DOHH2 (cell line): ENCODE measurements at regions not wholly inside any gene's neighbourhood (a gene's known extent, or its start where the extent isn't known, plus 50 kb on each side); places are given as distances from the start of the nearest gene placed in this dataset.

Source experiments
- H3F3A ChIP-seq: fragments of 200-600 bp; sonication (generic), shearing (Covaris generic); 2 replicates; pipeline ENCODE4 v1.6.0; 2016; ENCODE audit warnings: antibody characterized with exemption, mild to moderate bottlenecking; ENCODE audit not compliant: control insufficient read depth, insufficient read depth
- H3K27ac ChIP-seq: fragments of 200-600 bp; sonication (generic); 2 replicates; pipeline ENCODE4 v1.5.1; 2014; ENCODE audit warnings: low read depth, mild to moderate bottlenecking, low read length, moderate library complexity
- H3K27me3 ChIP-seq: fragments of 200-600 bp; sonication (generic); 2 replicates; pipeline ENCODE4 v1.6.1; 2014; ENCODE audit warnings: mild to moderate bottlenecking, low read length, mixed read lengths; ENCODE audit not compliant: control insufficient read depth
- H3K36me3 ChIP-seq: fragments of 200-600 bp; sonication (generic); 2 replicates; pipeline ENCODE4 v1.6.1; 2014; ENCODE audit warnings: mild to moderate bottlenecking, low read length, moderate library complexity, mixed read lengths; ENCODE audit not compliant: control insufficient read depth
- H3K4me1 ChIP-seq: fragments of 200-600 bp; sonication (generic); 2 replicates; pipeline ENCODE4 v1.6.1; 2014; ENCODE audit warnings: mild to moderate bottlenecking, low read length, mixed read lengths; ENCODE audit not compliant: control insufficient read depth
- H3K4me2 ChIP-seq: fragments of 200-600 bp; sonication (generic); 2 replicates; pipeline ENCODE4 v1.6.0; 2014; ENCODE audit warnings: mild to moderate bottlenecking, low read length, moderate library complexity
- H3K4me3 ChIP-seq: fragments of 200-600 bp; sonication (generic); 2 replicates; pipeline ENCODE4 v1.5.1; 2014; ENCODE audit warnings: mild to moderate bottlenecking, low read length, mixed read lengths
- H3K79me2 ChIP-seq: fragments of 200-600 bp; sonication (generic); 2 replicates; pipeline ENCODE4 v1.6.1; 2014; ENCODE audit warnings: mild to moderate bottlenecking, low read length, mixed read lengths; ENCODE audit not compliant: control insufficient read depth
- H3K9me2 ChIP-seq: fragments of 200-600 bp; sonication (generic); replicated peaks from 2 replicates; pipeline ENCODE4 v1.6.1; 2014; ENCODE audit warnings: mild to moderate bottlenecking, low read length, mixed read lengths; ENCODE audit not compliant: control insufficient read depth
- H3K9me3 ChIP-seq: fragments of 200-600 bp; sonication (generic); 2 replicates; pipeline ENCODE4 v1.6.1; 2014; ENCODE audit warnings: antibody characterized with exemption, low read length, mixed read lengths; ENCODE audit not compliant: control insufficient read depth, insufficient read depth
- H4K20me1 ChIP-seq: fragments of 200-600 bp; sonication (generic); 2 replicates; pipeline ENCODE4 v1.6.0; 2014; ENCODE audit warnings: low read depth, mild to moderate bottlenecking, antibody characterized with exemption, low read length, moderate library complexity; ENCODE audit not compliant: control insufficient read depth, insufficient read depth
- CTCF ChIP-seq: fragments of 200-600 bp; sonication (generic); IDR thresholded peaks from one replicate; pipeline ENCODE4 v1.5.1; 2014; ENCODE audit warnings: antibody characterized with exemption, mild to moderate bottlenecking, low read depth, low read length; ENCODE audit not compliant: poor library complexity, severe bottlenecking
- EZH2phosphoT487 ChIP-seq: fragments of 200-600 bp; sonication (generic); IDR thresholded peaks from 2 replicates; pipeline ENCODE4 v1.6.1; 2017; ENCODE audit warnings: borderline replicate concordance, mild to moderate bottlenecking, antibody characterized with exemption, low read length, moderate library complexity, mixed read lengths

- no peak for TF ChIP-seq EZH2phosphoT487
- TF ChIP-seq CTCF: no peak
- Histone ChIP-seq H4K20me1 (no peaks in the 10 kb centered on the region), H3K79me2 (no peaks in the 10 kb centered on the region), H3K9me3 (no peaks in the 10 kb centered on the region), H3K27ac (no peak overlapping the region), H3K27me3 (no peaks in the 10 kb centered on the region), H3F3A (no peaks in the 10 kb centered on the region), H3K4me2 (no peak overlapping the region), H3K4me3 (no peak overlapping the region), H3K9me2 (no peaks in the 10 kb centered on the region), H3K36me3 (no peaks in the 10 kb centered on the region), H3K4me1 (no peaks in the 10 kb centered on the region)
Observed at GRCh38 chr10:56679578-56679977, 318.5 kb upstream of the ZWINT start.

GRCh38 chr10:56662765-56663447, 301.8 kb upstream of the ZWINT start:
- no peaks in the 10 kb centered on the region for H3K9me2 ChIP-seq
- no peaks in the 10 kb centered on the region for H3K9me3 ChIP-seq
- H3K27ac ChIP-seq: no peak overlapping the region
- H3K79me2 ChIP-seq: no peaks in the 10 kb centered on the region
- no peak overlapping the region for H3K4me3 ChIP-seq
- TF ChIP-seq CTCF: no peak
- TF ChIP-seq EZH2phosphoT487: no peak
- H3K4me1 ChIP-seq: no peaks in the 10 kb centered on the region
- no peak overlapping the region for H3K4me2 ChIP-seq
- no peaks in the 10 kb centered on the region for H3K36me3 ChIP-seq
- no peaks in the 10 kb centered on the region for H3K27me3 ChIP-seq
- H4K20me1 ChIP-seq: no peaks in the 10 kb centered on the region
- H3F3A ChIP-seq: no peaks in the 10 kb centered on the region

DNA sequence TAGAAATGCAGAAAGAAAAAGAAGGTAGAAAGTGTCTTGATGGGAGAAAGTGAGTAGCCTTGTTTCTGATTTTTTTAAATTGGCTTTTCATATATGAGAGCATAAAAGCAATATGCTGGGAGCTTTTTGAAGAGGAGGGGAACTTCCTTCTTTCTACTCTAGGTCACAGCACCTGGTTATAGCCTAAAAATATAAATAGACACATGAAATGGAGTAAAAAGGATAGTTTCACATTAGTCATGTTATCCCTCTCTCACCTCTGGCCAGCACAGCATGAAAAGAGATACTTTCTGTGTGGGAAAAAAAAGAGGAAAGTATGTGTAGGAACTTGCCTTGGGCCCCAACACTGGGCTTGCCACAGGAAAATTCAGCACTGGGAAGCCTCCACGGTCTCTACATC, 292.2 kb upstream of the ZWINT start:
- Histone ChIP-seq H3K4me3 (no peak overlapping the region), H3K79me2 (no peaks in the 10 kb centered on the region), H3K4me2 (peak overlapping the region; percentile 2; the same call in 1 of the 2 replicates), H3F3A (no peaks in the 10 kb centered on the region), H4K20me1 (no peaks in the 10 kb centered on the region), H3K27me3 (no peaks in the 10 kb centered on the region), H3K36me3 (no peaks in the 10 kb centered on the region), H3K9me3 (peaks cover 9% of the 10 kb centered on the region), H3K4me1 (peaks cover 11% of the 10 kb centered on the region), H3K9me2 (no peaks in the 10 kb centered on the region), H3K27ac (no peak overlapping the region)
- TF ChIP-seq CTCF (no peak), EZH2phosphoT487 (no peak)
